NCI-H446 (cell line): ENCODE measurements at regions not wholly inside any gene's neighbourhood (a gene's known extent, or its start where the extent isn't known, plus 50 kb on each side); places are given as distances from the start of the nearest gene placed in this dataset.
"Not testable (repeated sequence)": the region's sequence is repeated elsewhere in the genome, so short reads cannot be mapped to it uniquely, and the experiment has no call there.

Source experiments
- DNase-seq, 2 experiments: peaks; one replicate each; lab custom pipeline; 2025; lab: John Stamatoyannopoulos, UW

DNA sequence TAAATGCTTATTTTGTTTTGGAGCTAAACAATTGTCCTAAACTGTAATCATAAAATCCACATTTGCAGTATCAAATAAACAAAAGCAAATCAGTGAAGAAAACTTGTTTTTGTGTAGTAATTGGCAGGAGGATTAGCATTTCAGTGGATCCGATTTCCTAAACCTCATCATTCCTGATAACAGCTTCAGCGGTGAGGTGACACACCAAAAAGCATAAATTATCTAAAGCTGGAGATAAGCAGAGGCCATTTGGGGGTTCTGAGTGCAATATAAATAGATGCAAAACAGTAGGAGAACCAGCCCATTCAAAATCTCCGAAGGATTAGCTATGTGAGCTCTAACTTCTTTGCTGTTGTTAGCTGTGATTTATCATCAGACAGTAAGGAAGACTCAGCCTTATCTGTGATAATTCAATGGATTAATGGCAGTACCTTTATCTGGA, 235.8 kb downstream of the EPHA7 start:
- DNase-seq: no peak

DNA sequence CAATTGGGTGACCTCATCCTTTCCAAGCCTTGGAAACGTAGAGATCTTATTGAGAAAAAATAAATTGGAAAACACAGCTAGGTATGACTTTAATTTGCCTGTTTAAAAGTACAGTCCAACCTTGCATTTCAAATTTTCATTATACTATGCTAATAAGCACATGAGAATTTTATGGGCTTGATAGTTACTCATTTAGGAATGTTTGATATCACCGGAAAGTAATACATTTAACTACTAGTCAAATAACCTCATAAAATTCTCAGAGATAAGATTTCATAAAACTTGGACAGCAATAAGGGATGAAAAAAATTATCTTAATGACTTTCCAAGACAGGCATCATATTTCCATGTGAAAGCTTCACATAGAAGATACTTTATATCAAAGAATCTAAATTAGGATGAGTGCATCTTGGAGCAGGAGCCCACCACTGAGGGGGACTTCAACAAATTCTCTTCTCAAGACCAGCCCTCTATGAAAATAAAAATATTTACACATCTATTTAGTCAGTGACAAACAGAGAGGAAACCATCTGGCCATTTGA, 236.3 kb downstream of the EPHA7 start:
- no peak for DNase-seq

DNA sequence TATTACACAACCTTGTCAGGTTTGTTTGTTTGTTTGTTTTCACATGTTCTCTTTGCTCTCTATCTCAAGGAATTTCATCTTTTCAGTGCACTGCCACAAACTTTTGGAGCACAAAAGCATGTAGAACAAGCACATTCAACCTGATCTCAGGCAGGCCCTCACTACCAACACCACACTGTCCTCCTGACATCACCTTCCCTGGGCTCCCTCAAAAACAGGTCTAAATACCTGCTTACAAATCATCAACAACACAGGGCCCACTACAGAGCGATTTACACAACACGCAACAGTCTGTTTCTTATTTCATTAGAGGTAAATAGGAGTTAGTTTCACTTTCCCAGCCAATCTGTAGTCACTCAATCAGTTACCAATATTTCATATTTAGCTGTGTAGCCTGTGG, 241.4 kb downstream of the EPHA7 start:
- DNase-seq: no peak

DNA sequence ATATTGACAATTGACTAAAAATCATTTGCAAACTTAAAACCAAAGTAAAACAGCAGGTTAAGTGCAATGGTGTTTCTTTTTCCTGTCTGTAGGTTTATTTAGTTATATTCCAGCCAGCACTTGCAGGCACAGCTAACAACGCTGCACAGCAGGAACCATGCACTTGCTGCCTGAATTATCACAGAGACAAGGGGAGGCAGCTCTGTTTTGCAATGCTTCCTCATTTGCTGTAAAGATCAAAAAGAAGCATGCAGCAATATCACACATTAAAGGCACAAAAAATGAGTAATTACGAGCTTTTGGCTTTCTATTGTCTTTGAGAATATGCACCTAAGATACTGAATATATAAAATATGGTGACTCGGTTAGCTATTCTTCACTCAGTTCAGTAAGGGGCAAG, 241.9 kb downstream of the EPHA7 start:
- no peak for DNase-seq

DNA sequence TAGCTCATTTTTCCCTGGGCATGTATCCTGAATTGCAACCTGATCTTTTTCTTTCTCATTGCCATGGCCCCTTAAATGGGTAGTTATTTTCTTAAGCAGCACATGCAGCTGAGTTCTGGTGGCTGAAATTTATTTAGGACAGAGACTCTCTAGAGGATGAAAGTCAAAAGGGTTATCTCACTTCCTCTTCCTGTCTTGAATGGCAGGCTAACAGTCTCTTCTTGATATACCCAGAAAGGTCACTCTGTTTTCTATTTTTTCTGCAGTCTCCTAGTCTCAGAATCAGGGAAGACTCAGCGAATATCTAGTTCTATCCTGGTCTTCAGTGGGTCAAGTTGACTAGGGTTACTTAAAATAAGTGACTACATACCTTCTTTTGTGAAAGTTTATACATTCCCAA, 243.3 kb downstream of the EPHA7 start:
- DNase-seq: no peak

DNA sequence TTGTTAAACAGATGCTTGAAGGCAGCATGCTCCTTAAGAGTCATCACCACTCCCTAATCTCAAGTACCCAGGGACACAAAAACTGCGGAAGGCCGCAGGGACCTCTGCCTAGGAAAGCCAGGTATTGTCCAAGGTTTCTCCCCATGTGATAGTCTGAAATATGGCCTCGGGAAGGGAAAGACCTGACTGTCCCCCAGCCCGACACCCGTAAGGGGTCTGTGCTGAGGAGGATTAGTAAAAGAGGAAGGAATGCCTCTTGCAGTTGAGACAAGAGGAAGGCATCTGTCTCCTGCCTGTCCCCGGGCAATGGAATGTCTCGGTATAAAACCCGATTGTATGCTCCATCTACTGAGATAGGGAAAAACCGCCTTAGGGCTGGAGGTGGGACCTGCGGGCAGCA, 245.8 kb downstream of the EPHA7 start:
- DNase-seq: not testable (repeated sequence)

- DNase-seq: no peak
Observed at GRCh38 chr6:93165850-93166430, 253.4 kb downstream of the EPHA7 start.

DNA sequence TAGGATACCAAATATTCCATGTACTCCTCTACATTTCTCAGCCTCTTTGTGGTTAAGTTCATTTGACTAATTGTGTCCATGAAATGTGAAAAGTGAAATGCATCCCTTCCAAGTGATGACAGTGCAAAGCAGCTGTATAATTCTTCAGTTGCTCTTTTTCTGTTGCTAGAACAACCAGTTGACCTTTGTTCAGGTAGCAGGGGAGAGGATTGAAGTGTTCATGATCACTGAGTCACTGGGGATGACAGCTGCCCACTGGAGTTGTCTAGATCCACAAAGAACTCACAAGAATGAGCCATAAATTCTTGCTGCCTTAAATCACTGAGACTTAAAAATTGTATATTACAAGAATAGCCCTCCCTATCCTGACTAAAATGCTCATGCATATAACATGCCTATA, 254.6 kb downstream of the EPHA7 start:
- DNase-seq: no peak

DNA sequence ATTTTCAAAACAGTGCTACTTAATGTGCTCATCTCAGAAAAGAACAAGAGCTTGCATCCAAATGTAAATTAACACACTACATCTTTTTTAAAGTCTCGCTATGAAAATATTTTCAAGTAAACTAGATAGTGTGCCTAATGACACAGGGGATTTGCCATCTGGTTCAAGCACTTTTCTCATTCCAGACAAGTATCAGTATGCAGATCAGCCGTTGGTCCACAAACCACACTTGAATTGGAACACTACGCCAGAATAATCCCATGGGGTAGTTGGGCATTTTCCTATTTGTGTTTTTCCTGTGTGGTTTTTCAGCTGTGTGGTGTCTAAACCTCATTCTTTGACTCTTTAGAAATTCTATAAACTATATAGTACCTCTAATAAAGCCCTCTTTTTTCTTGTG, 256.2 kb downstream of the EPHA7 start:
- no peak for DNase-seq

GRCh38 chr6:93139408-93140081, 279.8 kb downstream of the EPHA7 start:
- no peak for DNase-seq

- DNase-seq: no peak
Observed at GRCh38 chr6:93136111-93136510, 283.2 kb downstream of the EPHA7 start.

DNA sequence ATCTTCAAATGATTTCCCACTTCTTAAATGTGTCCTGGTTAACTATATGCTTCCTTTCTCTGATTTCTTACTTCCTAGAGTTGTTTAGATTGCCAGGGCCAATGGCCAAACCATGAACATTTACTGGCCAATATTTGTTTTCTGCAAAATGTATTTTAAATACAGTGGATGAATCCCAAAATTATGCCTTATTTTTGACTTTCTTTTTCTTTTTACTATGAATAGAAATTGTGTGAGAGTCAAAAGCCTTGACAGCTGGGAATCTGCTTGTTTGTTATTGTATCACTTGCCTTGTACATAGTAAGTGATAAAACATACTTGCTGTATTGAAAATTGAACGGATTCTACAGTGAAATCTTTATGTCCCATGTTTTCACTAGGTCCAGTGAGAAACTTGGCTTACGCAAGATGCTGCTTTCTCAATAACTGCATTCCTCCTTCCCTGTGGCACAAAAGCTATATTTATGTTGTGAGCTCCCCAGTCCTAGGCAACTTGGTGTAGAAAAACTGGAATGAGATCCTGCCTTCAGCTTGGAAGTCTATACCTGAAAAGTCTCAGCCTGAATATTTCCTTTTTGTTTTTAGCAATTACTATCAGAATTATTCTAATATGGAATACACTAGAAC, 295.2 kb downstream of the EPHA7 start:
- no peak for DNase-seq

DNA sequence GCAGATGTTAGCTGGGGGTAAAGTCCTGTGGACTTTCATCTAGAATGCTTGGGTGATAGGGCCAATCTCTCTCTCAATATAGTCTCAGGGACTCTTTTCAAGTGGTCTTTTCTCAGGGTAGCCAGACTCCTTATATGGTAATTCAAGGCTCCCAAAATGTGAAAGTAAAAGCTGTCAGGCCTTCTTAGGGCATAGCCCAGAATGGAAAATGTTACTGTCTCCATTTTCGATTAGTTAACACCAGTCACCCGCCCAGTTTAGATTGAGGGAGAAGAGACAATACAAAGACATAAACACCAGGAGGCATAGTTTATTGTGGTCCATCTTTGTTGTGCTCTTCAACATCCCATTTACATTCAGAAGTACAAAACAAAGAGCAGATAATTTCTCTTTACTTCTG, 295.8 kb downstream of the EPHA7 start:
- no peak for DNase-seq

- no peak for DNase-seq
Observed at GRCh38 chr6:93120154-93120742, 299.1 kb downstream of the EPHA7 start.

- no peak for DNase-seq
Observed at GRCh38 chr6:93105907-93106306, 313.5 kb downstream of the EPHA7 start.

DNA sequence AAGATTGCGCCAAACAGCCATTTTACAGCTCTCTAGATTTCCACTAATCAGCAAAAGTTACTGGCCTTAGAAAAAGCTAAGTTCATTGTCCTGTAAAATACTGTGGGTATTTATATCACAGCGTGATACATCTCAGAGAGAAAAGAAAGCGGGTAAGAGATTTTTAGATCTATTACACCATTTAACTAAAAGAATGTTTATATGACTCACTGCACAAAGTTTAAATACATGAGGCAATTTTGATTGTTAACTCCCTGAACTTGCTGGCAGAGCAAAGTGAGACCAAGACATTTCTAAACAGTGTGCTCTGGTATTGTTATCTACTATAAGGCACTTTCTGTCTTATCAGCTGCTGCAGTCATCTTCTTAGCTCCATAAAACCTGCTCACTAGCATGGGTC, 314.3 kb downstream of the EPHA7 start:
- DNase-seq: no peak

DNA sequence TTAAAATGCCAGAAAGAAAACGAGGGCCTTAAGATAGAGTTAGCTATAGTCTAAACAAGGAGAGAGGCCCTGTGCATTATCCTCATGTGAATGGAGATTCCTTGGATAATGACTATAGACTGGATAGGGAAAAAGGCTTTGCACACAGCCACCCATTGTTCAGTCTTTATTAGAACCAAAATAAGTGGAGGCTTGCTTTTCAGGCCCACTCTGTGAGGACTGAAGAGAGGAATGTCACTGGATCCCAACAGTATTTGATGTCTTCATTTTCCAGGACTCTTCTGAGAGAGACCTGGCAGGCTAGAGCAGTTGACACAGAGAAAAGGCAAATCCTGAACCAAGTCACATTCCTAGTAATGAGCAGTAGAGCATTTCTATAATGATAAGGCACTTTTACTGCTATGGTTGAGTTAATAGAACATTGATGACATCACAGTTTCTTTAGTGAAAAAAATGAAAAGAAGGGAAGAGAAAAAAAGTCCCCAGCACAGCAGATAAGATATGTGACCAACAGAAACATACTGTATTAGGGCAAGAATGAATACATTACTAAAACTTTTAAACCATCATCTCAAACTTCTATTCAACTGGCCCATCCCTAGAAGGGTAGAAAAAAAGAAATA, 315.1 kb downstream of the EPHA7 start:
- no peak for DNase-seq

DNA sequence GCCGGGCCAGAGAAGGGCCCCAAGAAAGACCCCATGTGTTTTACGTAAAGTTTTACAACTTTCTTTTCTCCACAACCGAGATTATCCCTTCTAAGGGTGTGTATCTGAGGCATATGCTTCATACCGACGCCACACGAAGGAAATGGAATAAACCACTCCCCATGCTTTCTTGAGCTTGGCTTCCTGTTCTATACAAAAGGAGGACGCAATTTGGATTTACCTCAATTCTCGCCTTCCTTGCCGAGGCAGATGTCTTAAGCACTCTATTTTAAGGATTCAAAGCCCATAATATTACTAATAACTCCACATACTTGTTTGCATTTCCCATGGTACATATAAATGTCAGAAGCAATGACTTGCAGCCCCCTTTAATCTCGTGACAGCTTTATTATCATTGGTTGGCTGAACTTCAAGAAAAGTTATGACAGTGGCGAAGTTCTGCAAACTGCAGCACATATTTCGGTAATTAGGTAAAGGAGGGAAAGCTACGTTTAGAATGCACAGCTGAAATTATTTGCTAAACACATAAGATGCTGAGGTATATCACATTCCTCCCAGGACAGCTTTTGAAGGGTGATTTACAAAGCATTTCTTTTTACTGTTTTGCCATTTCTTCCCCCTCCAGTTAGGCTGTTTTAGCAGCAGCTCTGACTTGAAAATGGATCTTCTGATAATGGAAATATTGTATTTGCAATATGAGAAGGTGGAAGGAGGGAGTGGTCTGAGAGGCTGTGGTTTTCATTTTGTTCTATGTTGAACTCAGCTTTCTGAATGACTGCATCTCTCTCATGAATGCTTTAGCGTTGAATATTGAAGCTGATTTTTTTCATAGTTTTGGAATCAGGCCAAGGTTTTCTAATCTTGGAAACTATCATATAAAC, 330.5 kb downstream of the EPHA7 start:
- DNase-seq: no peak

GRCh38 chr6:93087606-93088005, 331.8 kb downstream of the EPHA7 start:
- no peak for DNase-seq

GRCh38 chr6:93086351-93086750, 333.0 kb downstream of the EPHA7 start:
- DNase-seq: no peak
